Hepatic stellate cell (primary cell): ENCODE measurements at regions not wholly inside any gene's neighbourhood (a gene's known extent, or its start where the extent isn't known, plus 50 kb on each side); places are given as distances from the start of the nearest gene placed in this dataset.

Experiments
- DNase-seq: peaks from one replicate; pipeline ENCODE4 v3.0.0; 2011; ENCODE audit warnings: low spot score

DNA sequence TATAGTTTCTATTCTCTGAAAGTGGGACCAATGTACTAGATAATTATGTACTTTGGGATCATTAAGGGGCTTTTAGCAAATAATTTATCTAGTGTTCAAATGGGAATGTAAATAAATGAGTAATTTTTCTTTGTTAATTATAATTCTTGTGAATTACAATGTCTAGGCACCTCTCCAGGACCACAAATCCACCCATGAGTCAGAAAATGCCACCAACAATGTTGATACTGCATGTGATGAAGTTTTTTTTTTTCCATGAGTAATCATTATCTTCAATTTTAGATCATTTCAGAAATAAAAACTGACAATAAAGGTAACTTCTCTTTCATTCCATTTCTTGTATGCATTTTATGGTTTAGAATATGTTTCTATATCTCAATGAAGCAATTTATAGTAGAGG is 470.3 kb downstream of the VRK1 start:
- DNase-seq: no peak

DNA sequence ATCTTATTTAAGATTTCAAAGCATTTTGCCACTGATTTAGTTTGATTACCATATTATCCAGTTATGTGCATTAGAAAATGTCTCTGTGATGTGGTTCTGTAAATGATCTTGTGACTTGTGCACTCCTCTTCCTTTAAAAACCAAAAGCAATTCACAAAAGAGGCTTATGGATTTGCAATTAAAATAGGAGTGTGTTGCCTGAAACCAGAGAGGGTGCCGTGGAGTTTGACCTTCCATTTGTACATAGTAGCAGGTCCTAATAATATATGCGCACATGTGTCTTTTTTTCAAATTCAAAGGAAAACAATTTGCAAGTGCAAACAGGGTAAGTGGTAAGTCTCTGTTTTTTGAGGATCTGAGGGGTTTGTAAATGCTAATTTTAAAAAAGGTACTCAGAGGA is 470.9 kb downstream of the VRK1 start:
- DNase-seq: no peak

DNA sequence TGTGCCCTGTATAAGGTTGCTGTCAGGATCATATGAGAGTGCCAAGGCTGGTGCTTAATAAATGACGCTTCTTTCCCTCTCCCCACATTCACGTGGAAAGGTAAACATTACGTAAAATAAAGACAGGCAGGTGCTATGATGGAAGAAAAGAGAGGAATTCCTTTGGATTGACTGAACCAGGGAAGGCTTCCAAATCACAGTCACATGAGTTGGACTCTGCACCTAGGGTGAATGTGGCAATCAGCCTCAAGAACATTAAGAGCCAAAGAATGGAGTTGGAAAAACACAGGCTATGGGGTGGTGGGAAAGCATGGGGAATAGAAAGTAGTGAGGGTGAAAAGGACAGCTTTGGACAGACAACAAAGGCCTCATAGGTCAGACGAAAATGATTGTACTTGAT is 473.1 kb downstream of the VRK1 start:
- DNase-seq: no peak

- no peak for DNase-seq
Measured at GRCh38 chr14:97271451-97271960, 474.3 kb downstream of the VRK1 start.

DNA sequence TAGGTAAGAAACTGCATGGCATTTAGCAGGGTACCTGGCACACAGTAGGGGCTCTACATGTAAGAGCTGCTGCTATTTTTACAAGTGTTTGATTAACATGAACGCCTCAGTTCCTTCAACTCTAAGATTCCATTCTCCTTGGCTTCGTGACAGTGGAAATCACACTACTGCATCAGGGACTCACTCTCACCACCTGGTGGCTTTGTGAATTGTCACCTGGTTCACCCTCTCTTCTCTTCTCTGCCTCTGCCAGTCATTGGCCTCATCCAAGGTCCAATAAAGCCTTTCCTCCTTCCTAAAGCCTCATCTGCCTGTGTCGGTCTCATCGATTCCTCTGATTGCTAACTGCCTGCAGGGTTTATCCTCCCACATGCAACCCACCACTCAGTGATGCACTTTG is 476.4 kb downstream of the VRK1 start:
- DNase-seq: no peak

GRCh38 chr14:97274626-97275025 is 477.4 kb downstream of the VRK1 start:
- no peak for DNase-seq

DNA sequence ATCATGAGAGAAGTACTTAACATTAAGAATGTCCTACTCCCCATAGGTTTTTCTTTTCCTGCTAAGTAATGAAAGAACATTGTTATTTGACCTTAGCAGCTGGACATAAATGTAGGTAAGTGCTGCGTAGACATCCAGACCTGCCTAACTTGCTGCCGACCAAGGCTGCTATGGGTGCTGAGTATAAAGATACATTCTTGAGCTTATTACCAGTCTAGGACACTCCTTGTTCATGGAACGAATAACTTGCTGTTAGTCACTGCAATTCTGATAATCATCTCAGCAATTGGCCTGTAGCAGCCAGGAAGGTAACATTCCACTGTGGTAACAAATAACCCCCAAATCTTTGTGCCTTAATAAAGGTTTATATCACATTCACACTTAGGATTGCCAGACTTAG is 478.1 kb downstream of the VRK1 start:
- DNase-seq: no peak

- DNase-seq: no peak
Measured at GRCh38 chr14:97276573-97276972, 479.4 kb downstream of the VRK1 start.

DNA sequence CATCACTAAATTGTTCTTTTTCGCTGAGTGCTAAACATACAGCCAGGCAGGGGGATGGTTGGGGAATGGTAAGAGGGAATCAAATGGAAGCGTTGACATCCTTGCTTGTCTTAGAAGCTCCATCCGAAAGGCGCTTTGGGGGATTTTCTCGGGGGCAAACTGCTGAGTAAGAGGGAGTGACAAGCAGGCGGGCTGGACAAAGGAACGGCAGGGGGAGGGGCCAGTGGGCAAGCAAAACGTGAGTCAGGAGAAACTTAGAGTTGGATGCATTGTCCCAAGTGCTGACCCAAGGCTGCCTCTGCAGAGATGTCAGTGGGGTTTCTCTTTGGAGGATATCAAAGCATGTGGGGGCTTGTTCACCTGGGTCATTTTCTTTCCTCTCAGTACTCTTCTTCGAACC is 480.5 kb downstream of the VRK1 start:
- no peak for DNase-seq

- no peak for DNase-seq
Measured at GRCh38 chr14:97280526-97280925, 483.3 kb downstream of the VRK1 start.

GRCh38 chr14:97281741-97282140 is 484.6 kb downstream of the VRK1 start:
- DNase-seq: no peak

DNA sequence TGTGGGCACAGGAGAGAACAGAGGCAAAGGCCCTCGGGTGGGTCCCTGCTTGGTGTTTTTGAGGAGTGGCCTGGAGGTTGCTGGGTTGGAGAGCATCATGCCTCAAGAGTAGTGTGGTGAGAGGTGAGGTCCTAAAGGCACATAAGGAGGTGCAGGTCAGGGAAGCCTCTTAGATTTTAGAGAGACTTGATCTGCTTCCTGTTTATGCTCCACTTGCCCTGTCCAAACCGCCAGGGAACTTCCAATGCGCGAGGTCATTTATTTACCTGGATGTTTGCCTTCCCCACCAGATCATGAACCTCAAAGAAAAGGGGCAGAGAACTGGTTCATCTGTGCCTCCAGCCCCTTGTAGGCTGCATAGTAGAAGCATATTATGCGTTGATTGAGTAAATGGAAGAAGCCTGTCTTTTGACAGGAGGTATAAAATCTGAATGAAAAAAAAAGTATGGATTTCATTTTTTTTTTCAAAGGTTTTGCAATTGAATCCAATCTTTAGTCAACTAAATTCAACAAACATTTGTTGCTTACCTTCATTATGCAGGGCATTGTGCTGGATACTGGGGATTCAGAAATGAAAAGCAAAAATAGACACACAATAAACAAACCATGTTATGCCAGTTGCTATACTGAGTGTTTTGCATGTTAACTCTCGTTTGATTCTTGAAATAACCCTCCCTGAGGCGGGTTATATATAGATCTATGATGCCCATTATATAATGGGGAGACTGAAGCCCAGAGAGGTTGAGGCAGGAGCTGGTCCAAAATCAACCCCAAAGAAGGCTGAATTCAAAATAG is 485.2 kb downstream of the VRK1 start:
- no peak for DNase-seq

- DNase-seq: no peak
Measured at GRCh38 chr14:97283005-97283403, 485.8 kb downstream of the VRK1 start.

DNA sequence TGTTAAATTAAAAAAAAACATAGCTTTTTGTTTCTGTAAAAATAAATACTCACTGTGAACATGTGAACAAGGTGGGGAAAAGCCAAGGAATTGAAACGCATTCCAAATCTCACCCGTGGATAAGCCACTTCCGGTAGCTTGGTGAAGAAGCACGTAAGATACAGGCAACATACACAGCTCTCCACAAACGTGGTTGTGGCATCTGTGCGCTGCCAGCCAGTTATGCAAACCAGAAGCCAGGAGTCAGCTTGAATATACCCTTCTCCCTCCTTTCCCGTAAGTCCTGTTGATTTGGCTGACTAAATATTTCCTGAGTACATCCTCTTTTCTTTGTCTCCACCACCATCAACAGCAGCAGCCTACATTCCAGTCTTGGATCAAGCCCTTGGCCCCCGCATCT is 486.2 kb downstream of the VRK1 start:
- no peak for DNase-seq

- no peak for DNase-seq
Measured at GRCh38 chr14:97283841-97284240, 486.7 kb downstream of the VRK1 start.

GRCh38 chr14:97287956-97288355 is 490.8 kb downstream of the VRK1 start:
- no peak for DNase-seq

- DNase-seq: no peak
Measured at GRCh38 chr14:97290065-97290464, 492.9 kb downstream of the VRK1 start.

- DNase-seq: no peak
Measured at GRCh38 chr14:97290977-97291376, 493.8 kb downstream of the VRK1 start.

GRCh38 chr14:97293659-97294058 is 496.5 kb downstream of the VRK1 start:
- no peak for DNase-seq

GRCh38 chr14:97295108-97295710 is 498.0 kb downstream of the VRK1 start:
- DNase-seq: no peak

DNA sequence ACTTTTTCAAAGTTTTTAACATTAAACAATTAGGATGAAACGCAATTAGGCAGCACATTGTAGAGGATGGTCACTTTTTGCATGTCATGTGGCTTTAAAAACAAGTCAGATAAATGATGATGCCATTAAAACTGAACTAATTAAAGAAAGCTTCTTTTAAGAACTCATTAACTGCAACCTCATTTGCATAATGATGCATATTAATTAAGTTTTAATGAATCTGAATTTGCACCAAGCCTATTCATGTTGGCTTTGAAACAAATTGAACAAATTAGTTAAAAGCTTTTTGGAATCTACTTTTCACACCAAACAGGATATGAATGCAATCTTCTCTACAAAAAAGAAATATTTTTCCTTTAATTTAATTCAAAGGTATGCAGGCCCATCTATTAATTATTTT is 499.0 kb downstream of the VRK1 start:
- no peak for DNase-seq

GRCh38 chr14:97297100-97297499 is 499.9 kb downstream of the VRK1 start:
- no peak for DNase-seq

GRCh38 chr14:97298331-97298730 is 501.1 kb downstream of the VRK1 start:
- DNase-seq: no peak

- no peak for DNase-seq
Measured at GRCh38 chr14:97298736-97299135, 501.6 kb downstream of the VRK1 start.
